Esophagus muscularis mucosa (tissue), 4 donors: ENCODE measurements at regions not wholly inside any gene's neighbourhood (a gene's known extent, or its start where the extent isn't known, plus 50 kb on each side); places are given as distances from the start of the nearest gene placed in this dataset.
A peak's percentile ranks its signal among the peaks of the same experiment; 100 is the strongest.

ENCODE experiments used
- DNase-seq: peaks from one replicate; pipeline ENCODE4 v3.0.0-alpha.2; 2017; ENCODE audit errors: extremely low spot score
- H3K27ac ChIP-seq, 4 donors: fragments of 200-600 bp; sonication (generic); replicated peaks in 1 of 4; 1 replicate in 3 of 4; 2 replicates in 1 of 4; pipeline ENCODE4 v1.5.1; 2016 to 2019; ENCODE audit warnings: mild to moderate bottlenecking in 1 of 4
- H3K27me3 ChIP-seq, 4 donors: fragments of 200-600 bp; sonication (generic); one replicate each; pipeline versions ENCODE4 v1.5.1 to v1.6.0; 2016 to 2019
- H3K36me3 ChIP-seq, 4 donors: fragments of 200-600 bp; sonication (generic); one replicate each; pipeline ENCODE4 v1.5.1; 2016 to 2019
- H3K4me1 ChIP-seq, 4 donors: fragments of 200-600 bp; sonication (generic); one replicate each; pipeline ENCODE4 v1.5.1; 2016 to 2019
- H3K4me3 ChIP-seq, 4 donors: fragments of 200-600 bp; sonication (generic); 1 replicate in 2 of 4; 2 replicates in 2 of 4; pipeline ENCODE4 v1.5.1; 2016 to 2019; ENCODE audit warnings: mild to moderate bottlenecking in 4 of 4, moderate library complexity in 1 of 4
- H3K9me3 ChIP-seq, 4 donors: fragments of 200-600 bp; sonication (generic); 1 replicate in 3 of 4; 2 replicates in 1 of 4; pipeline ENCODE4 v1.5.1; 2016 to 2019
- CTCF ChIP-seq, 3 experiments: fragments of 200-600 bp in 2 of 3; fragments of 450-650 bp in 1 of 3; sonication (generic) in 2 of 3; IDR thresholded peaks; one replicate each; pipeline ENCODE4 v1.5.1; 2017 to 2019; ENCODE audit warnings: antibody characterized with exemption in 3 of 3, mild to moderate bottlenecking in 2 of 3, moderate library complexity in 1 of 3
- EP300 ChIP-seq: sonication (generic); formaldehyde crosslinking; IDR thresholded peaks from one replicate; pipeline ENCODE4 v1.6.1; 2017; ENCODE audit warnings: antibody characterized with exemption
- POLR2A ChIP-seq: fragments of 450-650 bp; IDR thresholded peaks from one replicate; pipeline ENCODE4 v1.6.1; 2017; ENCODE audit warnings: antibody characterized with exemption, moderate library complexity, mild to moderate bottlenecking, low read depth
- POLR2AphosphoS5 ChIP-seq, 2 donors: sonication (generic); formaldehyde crosslinking; IDR thresholded peaks; one replicate each; pipeline ENCODE4 v1.6.1; 2017; ENCODE audit warnings: antibody characterized with exemption in 2 of 2
- WGBS: methylation state at CpG from one replicate; pipeline ENCODE4 v1.1.5; 2018; 5-methylcytosine and 5-hydroxymethylcytosine counted together
- intact Hi-C: fragments of 100-400 bp; cut with DNase I; formaldehyde crosslinking; loops from one replicate; pipeline ENCODE4 v1.15.1; 2023

DNA sequence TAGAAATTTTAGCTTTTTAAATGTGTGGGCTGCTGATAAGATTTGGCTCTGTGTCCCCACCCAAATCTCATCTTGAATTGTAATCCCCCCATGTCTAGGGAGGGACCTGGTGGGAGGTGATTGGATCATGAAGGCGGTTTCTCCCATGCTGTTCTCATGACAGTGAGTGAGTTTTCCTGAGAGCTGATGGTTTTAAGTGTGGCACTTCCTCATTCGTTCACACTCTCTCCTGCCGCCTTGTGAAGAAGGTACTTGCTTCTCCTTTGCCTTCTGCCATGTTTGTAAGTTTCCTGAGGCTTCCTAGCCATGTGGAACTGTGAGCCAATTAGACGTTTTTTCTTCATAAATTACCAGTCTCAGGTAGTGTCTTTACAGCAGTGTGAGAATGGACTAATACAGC is 127.8 kb upstream of the MVB12B start:
- WGBS: 73% methylated on average over 4 of the region's 4 CpGs
- H3K27me3 ChIP-seq: no peaks in the 10 kb centered on the region
- TF ChIP-seq CTCF (IDR thresholded peaks at IDR 0.05) (no peak), POLR2AphosphoS5 (IDR thresholded peaks at IDR 0.05) (no peak), POLR2A (no peak), EP300 (no peak)
- no peaks in the 10 kb centered on the region for H3K36me3 ChIP-seq
- no peak overlapping the region for H3K4me3 ChIP-seq
- H3K27ac ChIP-seq: no peak overlapping the region
- no peaks in the 10 kb centered on the region for H3K4me1 ChIP-seq
- peaks cover 0 to 4% (median 2%) of the 10 kb centered on the region in 4 donors for H3K9me3 ChIP-seq
- peak; percentile 70 for DNase-seq
- intact Hi-C loops: no loop called here

DNA sequence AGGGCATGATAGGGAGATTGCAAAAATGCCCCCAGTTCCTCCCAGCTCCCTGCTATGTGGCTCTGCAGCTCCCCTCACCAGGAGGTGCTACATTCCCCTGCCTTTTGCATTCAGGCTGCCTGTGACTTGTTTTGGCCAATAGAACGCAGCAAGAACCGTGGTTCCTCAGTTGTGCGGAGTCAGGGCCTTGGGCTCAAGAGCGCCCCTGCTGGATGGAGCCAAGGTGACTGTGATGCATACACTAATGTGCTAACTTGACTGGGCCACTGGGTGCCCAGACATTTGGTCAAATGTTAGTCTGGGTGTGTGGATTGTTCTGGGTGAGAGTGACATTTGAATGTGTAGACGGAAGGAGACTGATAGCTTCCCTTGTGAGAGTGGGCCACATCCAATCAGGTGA is 123.3 kb upstream of the MVB12B start:
- 89% methylated on average over 5 of the region's 5 CpGs for WGBS
- H3K36me3 ChIP-seq: no peaks in the 10 kb centered on the region
- H3K9me3 ChIP-seq: peaks cover 0 to 4% (median 2%) of the 10 kb centered on the region in 4 donors
- no peak overlapping the region for H3K4me3 ChIP-seq
- H3K27me3 ChIP-seq: peaks cover 0 to 20% (median 0%) of the 10 kb centered on the region in 4 donors
- peak; percentile 68 for DNase-seq
- no peak overlapping the region for H3K27ac ChIP-seq
- intact Hi-C loops: no loop called here
- H3K4me1 ChIP-seq: no peaks in the 10 kb centered on the region
- TF ChIP-seq CTCF (IDR thresholded peaks at IDR 0.05) (no peak), POLR2AphosphoS5 (IDR thresholded peaks at IDR 0.05) (no peak), EP300 (no peak), POLR2A (no peak)

DNA sequence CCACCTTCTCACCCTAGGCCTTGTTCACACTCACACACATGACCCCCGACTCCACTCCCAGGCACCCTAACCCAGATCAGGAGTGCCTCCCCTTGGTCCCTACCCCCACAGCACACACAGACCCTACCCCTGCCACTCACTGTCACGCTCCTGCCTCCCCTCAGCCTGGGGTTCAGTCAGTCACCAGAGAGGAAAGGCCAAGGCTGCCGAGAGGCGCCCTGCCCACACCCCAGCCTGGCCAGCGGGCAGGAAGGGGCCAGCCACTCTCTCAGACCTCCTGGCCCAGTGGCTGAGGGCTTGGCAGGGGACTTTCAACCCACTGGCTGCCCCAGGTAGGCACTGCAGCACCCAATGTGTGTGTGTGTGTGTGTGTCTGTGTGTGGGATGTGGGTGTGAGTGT is 122.4 kb upstream of the MVB12B start:
- Histone ChIP-seq H3K27me3 (peaks cover 0 to 20% (median 0%) of the 10 kb centered on the region in 4 donors), H3K27ac (no peak overlapping the region), H3K4me1 (no peaks in the 10 kb centered on the region), H3K9me3 (peaks cover 0 to 4% (median 2%) of the 10 kb centered on the region in 4 donors), H3K4me3 (no peak overlapping the region), H3K36me3 (no peaks in the 10 kb centered on the region)
- intact Hi-C loops: no loop called here
- WGBS: 100% methylated on average over 4 of the region's 5 CpGs
- TF ChIP-seq EP300 (no peak), POLR2A (no peak), CTCF (IDR thresholded peaks at IDR 0.05) (no peak), POLR2AphosphoS5 (IDR thresholded peaks at IDR 0.05) (no peak)
- DNase-seq: peak; percentile 70

DNA sequence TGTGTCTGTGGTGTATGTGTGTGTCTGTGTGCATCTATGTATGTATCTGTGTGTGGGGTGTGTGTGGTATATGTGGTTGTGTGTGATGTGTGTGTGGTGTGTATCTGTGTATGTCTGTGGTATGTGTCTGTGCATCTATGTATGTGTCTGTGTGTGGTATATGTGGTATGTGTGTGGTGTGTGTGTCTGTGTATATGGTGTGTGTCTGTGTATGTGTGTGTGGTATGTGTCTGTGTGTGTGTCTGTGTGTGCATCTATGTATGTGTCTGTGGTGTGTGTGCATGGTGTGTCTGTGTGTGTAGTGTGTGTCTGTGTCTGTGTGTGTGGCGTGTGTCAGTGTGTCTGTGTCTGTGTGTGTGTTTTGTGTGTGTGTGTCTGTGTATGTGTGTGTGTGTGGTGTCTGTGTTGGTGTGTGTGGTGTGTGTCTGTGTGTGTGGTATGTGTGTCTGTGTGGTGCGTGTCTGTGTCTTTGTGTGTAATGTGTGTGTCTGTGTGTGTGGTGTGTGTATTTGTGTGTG is 121.9 kb upstream of the MVB12B start:
- TF ChIP-seq CTCF (IDR thresholded peaks at IDR 0.05) (no peak), POLR2AphosphoS5 (IDR thresholded peaks at IDR 0.05) (no peak), POLR2A (no peak), EP300 (no peak)
- 83% methylated on average over 2 of the region's 2 CpGs for WGBS

DNA sequence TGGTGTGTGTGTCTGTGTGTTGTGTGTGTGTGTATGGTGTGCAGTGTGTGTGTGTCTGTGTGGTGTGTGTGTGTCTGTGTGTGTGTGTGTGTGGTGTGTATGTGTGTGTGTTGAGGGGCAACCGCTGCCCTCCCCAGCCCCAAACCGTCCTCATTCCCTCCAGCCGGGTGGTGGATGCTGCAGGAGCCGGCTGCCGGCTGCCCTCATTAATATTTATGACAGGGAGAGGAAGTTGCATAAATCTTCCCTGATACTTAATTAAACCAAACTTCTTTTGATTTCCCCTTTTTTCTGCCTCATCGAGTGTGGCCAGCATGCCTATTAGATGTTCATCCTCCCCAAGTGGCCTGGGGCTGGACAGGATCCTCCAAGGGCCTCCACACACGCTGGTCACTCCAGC is 121.4 kb upstream of the MVB12B start:
- intact Hi-C loops: no loop called here

More for the DNA sequence above, 121.9 kb upstream of the MVB12B start:
- intact Hi-C loops: no loop called here
- Histone ChIP-seq H3K4me1 (no peaks in the 10 kb centered on the region), H3K27me3 (peaks cover 0 to 20% (median 0%) of the 10 kb centered on the region in 4 donors), H3K36me3 (no peaks in the 10 kb centered on the region), H3K27ac (no peak overlapping the region), H3K4me3 (no peak overlapping the region), H3K9me3 (peaks cover 0 to 4% (median 2%) of the 10 kb centered on the region in 4 donors)
- peak; percentile 45 for DNase-seq

More for the DNA sequence above, 121.4 kb upstream of the MVB12B start:
- TF ChIP-seq POLR2A (no peak), CTCF (IDR thresholded peaks at IDR 0.05) (no peak), POLR2AphosphoS5 (IDR thresholded peaks at IDR 0.05) (no peak), EP300 (no peak)
- peaks cover 0 to 4% (median 2%) of the 10 kb centered on the region in 4 donors for H3K9me3 ChIP-seq
- H3K36me3 ChIP-seq: no peaks in the 10 kb centered on the region
- DNase-seq: peak; percentile 31
- H3K27ac ChIP-seq: no peak overlapping the region
- WGBS: 47% methylated on average over 7 of the region's 7 CpGs
- H3K4me1 ChIP-seq: no peaks in the 10 kb centered on the region
- no peak overlapping the region for H3K4me3 ChIP-seq
- peaks cover 0 to 20% (median 0%) of the 10 kb centered on the region in 4 donors for H3K27me3 ChIP-seq
